Activated CD4-positive, alpha-beta T cell treated with anti-CD3 and anti-CD28 coated beads, Interleukin-2, amount 10 ng/mL, durations not matched to agents 24 days and 14 days (primary cell): ENCODE measurements at regions not wholly inside any gene's neighbourhood (a gene's known extent, or its start where the extent isn't known, plus 50 kb on each side); places are given as distances from the start of the nearest gene placed in this dataset.

Experiments
- DNase-seq: peaks from one replicate; pipeline ENCODE4 v3.0.0; 2022
- H3K27ac Mint-ChIP-seq: one replicate; pipeline ENCODE4 v1.8.0; 2022; ENCODE audit warnings: mild to moderate bottlenecking, mixed read lengths
- H3K27me3 Mint-ChIP-seq: one replicate; pipeline ENCODE4 v1.8.0; 2022; ENCODE audit warnings: mixed read lengths
- H3K36me3 Mint-ChIP-seq: one replicate; pipeline ENCODE4 v1.8.0; 2022; ENCODE audit warnings: low read depth, mild to moderate bottlenecking, mixed read lengths
- H3K4me1 Mint-ChIP-seq: one replicate; pipeline ENCODE4 v1.8.0; 2021; ENCODE audit warnings: mixed read lengths
- H3K4me3 Mint-ChIP-seq: one replicate; pipeline ENCODE4 v1.8.0; 2022; ENCODE audit warnings: mild to moderate bottlenecking, moderate library complexity, mixed read lengths
- H3K9me3 Mint-ChIP-seq: one replicate; pipeline ENCODE4 v1.8.0; 2021; ENCODE audit warnings: mixed read lengths
- intact Hi-C: fragments of 100-400 bp; cut with micrococcal nuclease; formaldehyde crosslinking; loops from one replicate; pipeline ENCODE4 v1.15.1; 2023

DNA sequence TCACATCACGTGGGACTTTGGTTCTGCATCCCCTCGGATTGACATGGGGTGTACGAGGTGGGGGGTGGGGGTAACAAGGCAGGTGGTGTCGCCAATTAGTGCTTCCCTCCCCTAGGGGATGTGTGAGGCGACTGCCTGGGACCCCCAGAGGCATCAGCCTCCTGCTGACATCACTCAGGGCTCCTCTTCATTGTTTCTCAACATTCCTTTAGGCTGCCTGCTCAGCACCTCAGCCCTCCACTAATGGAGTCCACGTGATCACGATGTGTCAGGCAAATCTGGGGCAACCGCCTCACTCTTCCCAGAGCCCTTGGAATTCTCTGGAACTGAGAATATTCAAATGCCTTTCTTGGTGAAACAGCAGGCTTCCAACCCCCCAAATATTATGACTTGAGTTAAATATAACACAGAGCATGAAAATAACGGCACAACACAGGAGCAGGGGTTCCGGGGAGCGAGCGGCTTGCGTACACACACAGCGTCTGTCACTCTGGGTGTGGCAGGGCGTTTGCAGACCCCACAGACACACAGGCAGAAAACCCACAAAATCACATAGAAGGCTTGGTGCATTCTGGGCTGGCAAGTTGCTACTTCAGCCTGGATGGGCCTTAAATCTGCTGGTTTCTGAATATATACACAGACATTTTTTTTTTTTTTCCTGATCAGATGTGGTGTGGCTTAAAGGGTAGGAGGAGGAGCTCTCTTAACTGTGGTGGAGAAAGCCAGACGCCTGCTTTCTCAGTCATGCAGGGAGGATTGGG is 170.1 kb upstream of the CADM1 start:
- Mint-ChIP-seq H3K27ac (no peak overlapping the region), H3K4me3 (no peak overlapping the region), H3K4me1 (no peaks in the 10 kb centered on the region), H3K27me3 (no peaks in the 10 kb centered on the region), H3K36me3 (no peaks in the 10 kb centered on the region), H3K9me3 (no peaks in the 10 kb centered on the region)
- DNase-seq, result no peak
- intact Hi-C loops, result no loop called here

DNA sequence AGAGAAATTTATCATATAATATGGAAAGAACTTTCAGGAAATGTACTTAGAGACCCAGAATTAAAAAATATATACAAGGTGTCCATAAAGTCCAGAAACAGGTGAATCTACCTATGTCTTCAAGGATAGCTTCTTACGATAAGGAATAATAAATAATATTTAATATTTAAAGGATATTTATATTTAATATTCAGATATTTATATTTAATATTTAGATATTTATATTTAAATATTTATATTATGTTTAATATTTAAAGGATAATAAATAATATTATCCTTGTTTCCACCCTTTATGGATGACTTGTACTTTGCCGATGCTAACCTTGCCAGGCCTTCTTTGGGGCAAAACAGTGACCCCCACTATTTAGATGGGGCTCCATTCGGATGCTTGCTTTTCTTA is 169.5 kb upstream of the CADM1 start:
- Mint-ChIP-seq H3K27me3 (no peaks in the 10 kb centered on the region), H3K4me1 (no peaks in the 10 kb centered on the region), H3K36me3 (no peaks in the 10 kb centered on the region), H3K9me3 (no peaks in the 10 kb centered on the region), H3K27ac (no peak overlapping the region), H3K4me3 (no peak overlapping the region)
- intact Hi-C loops, result no loop called here
- DNase-seq, result no peak

DNA sequence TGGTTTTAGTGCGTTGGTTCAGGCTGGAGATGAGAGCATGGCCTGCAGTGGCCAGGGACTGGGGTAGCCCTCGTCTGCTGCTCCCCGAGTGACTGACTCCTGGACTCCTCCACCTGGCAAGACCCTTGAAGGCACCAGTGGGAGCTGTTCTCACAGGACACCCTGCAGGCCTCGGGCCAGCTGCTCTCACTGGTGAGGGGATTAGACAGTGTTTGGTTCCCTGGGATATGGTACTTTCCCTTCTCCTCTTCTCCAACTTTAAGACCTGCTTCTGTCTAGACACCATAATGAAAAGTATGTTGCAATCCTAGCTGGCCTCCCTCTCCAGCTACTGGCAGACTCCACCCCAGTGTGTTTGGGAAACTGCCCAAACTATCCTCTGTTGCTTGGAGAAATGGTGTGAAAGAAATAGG is 168.8 kb upstream of the CADM1 start:
- intact Hi-C loops, result no loop called here
- H3K36me3 Mint-ChIP-seq, result no peaks in the 10 kb centered on the region
- H3K27ac Mint-ChIP-seq, result no peak overlapping the region
- no peak for DNase-seq
- H3K4me3 Mint-ChIP-seq, result no peak overlapping the region
- H3K9me3 Mint-ChIP-seq, result no peaks in the 10 kb centered on the region
- no peaks in the 10 kb centered on the region for H3K4me1 Mint-ChIP-seq
- H3K27me3 Mint-ChIP-seq, result no peaks in the 10 kb centered on the region

DNA sequence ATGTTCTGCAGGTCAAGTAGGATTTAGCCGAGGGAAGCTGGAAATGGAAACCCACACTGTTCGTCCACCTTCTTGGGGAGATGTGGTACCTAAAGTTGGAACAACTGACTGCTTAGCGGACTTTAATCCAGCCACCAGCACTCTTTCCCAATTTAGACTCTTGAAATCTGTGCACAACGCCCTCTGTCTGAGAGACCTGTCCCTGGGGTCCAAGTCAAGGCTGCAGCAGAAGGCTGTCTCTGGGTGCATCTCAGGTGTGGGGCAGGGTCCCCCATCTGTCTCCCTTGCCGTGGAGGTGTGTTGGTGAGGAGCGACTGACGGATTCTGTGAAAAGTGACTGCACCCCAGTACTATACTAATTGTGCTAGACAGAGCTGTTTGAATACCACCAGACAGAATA is 168.2 kb upstream of the CADM1 start:
- no peak overlapping the region for H3K27ac Mint-ChIP-seq
- no peaks in the 10 kb centered on the region for H3K4me1 Mint-ChIP-seq
- DNase-seq, result no peak
- no peak overlapping the region for H3K4me3 Mint-ChIP-seq
- intact Hi-C loops, result no loop called here
- H3K27me3 Mint-ChIP-seq, result no peaks in the 10 kb centered on the region
- no peaks in the 10 kb centered on the region for H3K36me3 Mint-ChIP-seq
- H3K9me3 Mint-ChIP-seq, result no peaks in the 10 kb centered on the region

DNA sequence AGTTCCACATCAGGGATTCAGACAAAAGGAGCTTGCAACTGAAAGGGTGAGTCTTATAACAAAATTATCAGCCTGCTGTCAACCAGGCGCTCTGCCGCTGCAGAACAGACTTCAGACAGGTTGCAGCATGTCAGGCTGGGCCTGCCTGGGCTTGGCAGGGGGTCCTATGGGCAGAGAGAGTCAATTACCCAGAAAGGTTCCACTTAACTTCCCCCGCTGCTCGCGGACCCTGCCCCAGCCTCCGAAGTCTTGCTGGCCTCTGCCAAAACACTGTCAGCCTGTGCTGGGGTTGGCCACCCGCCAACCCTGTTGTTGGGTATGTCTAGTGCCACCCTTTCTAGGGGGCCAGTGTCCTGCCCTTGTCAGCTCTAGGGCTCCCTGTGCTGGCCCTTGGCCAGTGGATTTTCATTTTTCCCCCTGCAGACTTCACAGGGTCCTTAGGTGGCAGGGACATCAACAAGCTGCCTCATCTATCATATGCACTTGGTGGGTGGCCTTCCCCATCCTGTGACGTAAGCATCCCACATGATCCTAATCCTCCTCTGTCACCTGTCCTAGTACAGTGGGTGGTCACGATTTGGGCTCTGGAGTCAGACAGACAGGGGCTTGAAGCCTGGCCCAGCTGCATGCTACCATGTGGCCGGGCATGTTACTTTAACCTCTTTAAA is 166.5 kb upstream of the CADM1 start:
- Mint-ChIP-seq H3K27ac (no peak overlapping the region), H3K4me1 (no peaks in the 10 kb centered on the region), H3K36me3 (no peaks in the 10 kb centered on the region), H3K9me3 (no peaks in the 10 kb centered on the region), H3K4me3 (no peak overlapping the region), H3K27me3 (no peaks in the 10 kb centered on the region)
- intact Hi-C loops, result no loop called here
- no peak for DNase-seq

DNA sequence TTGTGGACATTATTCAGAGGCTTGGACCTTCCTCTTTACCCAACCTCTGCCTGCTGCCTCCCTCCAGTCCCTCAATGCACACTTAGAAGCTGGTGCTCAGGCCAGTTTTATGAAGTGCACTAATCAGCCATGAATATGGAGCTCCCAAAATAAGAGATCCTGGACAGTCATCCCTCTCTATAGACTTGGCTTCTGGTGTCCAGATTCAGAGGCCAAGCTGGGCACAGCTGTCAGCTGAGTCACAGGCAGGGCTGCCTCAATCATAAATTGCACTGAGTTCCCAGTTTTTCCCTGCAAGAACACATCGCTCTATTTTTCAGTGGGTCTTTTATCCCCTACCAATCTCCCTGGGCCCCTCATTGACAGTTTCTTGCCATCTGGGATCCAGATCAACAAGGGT is 161.7 kb upstream of the CADM1 start:
- H3K36me3 Mint-ChIP-seq, result no peaks in the 10 kb centered on the region
- no peak overlapping the region for H3K27ac Mint-ChIP-seq
- H3K4me3 Mint-ChIP-seq, result no peak overlapping the region
- no peaks in the 10 kb centered on the region for H3K9me3 Mint-ChIP-seq
- H3K27me3 Mint-ChIP-seq, result peaks cover 3% of the 10 kb centered on the region
- no peak for DNase-seq
- intact Hi-C loops, result no loop called here
- no peaks in the 10 kb centered on the region for H3K4me1 Mint-ChIP-seq

DNA sequence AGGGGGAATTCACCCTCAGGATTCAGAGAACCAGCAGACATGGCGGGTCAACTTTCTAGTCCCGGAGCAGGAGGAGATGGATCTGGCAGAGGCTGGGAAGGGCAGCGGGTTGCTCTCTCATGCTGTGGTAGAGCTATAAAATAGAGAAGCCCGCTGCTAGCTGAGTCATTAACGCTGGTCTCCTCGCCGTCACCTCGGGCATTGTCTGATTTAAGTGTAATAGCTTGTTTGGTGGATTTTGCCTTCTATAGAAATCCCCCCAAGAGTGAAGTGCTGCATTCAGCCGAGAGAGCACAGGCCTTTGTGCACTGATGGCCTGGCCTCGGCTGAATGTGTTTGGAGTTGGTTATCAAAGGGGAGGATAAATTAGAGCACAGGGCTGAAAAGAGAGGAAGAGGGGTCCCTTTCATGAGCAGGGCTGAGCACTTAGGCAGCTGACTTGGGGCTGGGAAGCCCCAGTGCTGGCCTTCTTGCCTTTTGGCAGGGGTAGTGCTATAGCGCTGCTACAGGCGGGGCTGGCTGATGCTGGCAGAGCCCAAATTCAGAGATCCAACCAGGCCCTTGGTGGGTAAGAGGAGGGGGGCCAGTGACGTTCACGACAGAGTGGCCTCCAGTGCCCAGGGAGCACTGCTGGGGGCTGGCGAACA is 161.1 kb upstream of the CADM1 start:
- DNase-seq, result no peak
- H3K27me3 Mint-ChIP-seq, result peaks cover 10% of the 10 kb centered on the region
- H3K4me3 Mint-ChIP-seq, result no peak overlapping the region
- H3K36me3 Mint-ChIP-seq, result no peaks in the 10 kb centered on the region
- H3K4me1 Mint-ChIP-seq, result no peaks in the 10 kb centered on the region
- no peaks in the 10 kb centered on the region for H3K9me3 Mint-ChIP-seq
- H3K27ac Mint-ChIP-seq, result no peak overlapping the region
- intact Hi-C loops, result no loop called here

DNA sequence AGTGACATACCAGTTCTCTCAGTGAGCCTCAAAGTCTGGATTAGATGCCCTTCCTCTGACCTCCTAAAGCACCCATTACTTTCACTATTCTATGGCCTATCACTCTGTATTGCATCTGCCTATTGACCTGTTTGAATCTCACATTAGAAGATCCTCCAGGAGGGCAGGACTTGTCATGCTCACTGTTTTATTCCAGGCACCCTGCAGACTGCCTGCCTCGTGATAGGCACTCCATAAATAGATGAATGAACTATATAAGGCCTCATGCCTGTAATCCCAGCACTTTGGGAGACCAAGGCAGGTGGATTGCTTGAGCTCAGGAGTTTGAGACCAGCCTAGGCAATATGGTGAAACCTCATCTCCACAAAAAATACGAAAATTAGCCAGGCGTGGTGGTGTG is 160.1 kb upstream of the CADM1 start:
- intact Hi-C loops, result no loop called here
- no peak overlapping the region for H3K27ac Mint-ChIP-seq
- H3K4me3 Mint-ChIP-seq, result no peak overlapping the region
- no peaks in the 10 kb centered on the region for H3K36me3 Mint-ChIP-seq
- H3K27me3 Mint-ChIP-seq, result peaks cover 18% of the 10 kb centered on the region
- H3K4me1 Mint-ChIP-seq, result no peaks in the 10 kb centered on the region
- H3K9me3 Mint-ChIP-seq, result no peaks in the 10 kb centered on the region
- no peak for DNase-seq

DNA sequence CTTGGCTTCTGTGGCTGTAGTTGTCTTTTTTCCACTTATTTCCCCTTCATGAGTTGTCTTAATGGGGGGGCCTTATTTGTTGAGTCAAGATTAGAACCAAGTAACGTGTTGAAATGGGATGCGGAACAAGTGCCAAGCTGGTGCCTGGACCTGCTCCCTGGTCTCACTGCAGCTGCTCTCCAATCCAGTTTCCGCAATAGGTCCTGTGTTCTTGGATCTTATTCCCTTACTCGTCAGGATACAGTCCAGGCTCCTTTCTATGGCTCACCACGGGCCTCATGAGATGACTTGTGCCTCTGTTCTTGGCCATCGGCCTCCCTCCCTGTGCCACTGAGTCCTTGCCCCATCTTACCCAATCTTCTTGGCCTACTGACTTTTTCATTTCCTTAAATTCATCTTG is 159.6 kb upstream of the CADM1 start:
- intact Hi-C loops, result no loop called here
- no peaks in the 10 kb centered on the region for H3K4me1 Mint-ChIP-seq
- no peaks in the 10 kb centered on the region for H3K36me3 Mint-ChIP-seq
- no peaks in the 10 kb centered on the region for H3K9me3 Mint-ChIP-seq
- H3K27me3 Mint-ChIP-seq, result peaks cover 22% of the 10 kb centered on the region
- H3K27ac Mint-ChIP-seq, result no peak overlapping the region
- no peak overlapping the region for H3K4me3 Mint-ChIP-seq
- no peak for DNase-seq

DNA sequence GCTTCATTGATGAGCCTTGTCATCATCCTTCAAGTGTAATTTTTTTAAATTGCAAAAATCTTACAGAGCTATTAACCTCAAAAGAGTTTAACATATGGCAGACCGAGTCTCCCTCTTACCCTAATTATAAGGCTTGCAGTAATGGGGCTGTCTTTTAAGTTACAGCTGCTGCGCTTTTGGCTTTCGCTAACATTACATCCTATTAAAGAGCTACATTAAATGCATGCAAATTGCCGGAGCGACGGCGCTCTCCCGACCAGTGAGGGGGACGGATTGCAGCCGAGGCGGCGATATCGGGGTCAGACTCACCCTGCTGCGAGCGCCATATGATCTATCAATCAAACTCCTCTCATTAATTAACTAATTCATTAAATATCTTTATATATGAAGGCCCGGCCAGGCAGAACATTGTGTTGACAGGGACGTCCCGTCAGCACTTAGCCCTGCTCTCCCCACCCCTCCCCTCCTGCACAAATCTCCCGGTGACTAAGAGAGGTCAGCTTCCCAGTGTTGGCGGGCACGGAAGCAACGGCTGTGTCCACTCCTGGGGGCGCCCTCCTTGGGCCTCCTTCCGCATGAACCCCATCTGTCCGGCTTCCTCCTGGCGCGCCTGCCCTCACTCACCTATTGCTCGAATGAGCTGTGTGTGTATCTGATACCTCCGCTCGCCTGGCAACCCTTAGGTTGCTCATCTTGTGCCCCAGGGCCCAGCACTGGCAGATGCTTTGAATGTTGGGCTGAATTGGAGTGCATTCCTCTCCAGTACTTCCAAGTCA is 156.0 kb upstream of the CADM1 start:
- intact Hi-C loops, result no loop called here
- peaks cover 30% of the 10 kb centered on the region for H3K27me3 Mint-ChIP-seq

DNA sequence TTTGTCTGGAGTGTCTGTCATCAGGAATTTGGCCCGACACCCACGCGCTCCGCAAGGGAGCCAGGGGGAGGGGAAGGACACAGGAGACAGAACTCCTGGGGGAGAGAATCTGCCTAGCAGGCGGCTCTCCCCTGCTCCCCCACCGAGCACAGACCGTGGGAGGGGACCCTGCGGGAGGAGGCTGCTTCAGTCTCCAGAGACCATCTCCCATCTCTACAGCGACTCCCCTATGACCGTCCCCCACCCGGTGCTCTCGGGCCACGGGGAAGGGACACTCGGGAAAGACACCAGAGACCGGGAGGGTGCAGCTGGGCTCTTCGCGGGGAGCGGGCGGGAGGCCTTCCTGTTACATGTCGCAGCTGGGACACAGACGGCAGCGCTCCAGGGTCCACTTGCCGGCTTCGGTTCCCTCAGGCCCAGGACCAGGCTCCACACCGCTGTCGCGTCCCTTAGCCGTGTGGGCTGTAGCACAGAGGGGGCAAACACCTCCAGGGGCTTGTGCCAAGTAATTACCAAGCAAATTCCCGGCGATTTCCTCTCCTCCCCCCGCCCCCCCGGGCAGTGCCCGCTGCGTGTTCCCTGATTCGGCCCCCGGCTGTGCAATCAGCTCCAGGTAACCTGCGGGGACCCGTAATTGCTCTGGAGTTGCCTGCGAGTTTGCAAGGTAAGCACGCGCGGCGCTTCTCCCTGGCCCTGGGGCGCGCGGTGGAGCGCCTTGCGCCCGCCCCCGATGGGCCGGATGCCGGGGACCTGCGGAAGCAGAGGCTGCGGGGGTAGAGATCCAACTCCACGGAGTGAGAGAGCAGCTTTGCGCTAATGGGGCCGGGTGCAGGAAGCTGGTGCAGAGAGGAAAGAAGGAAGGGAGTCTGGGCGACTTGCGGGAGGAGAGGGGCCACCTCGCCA is 155.1 kb upstream of the CADM1 start:
- intact Hi-C loops, result no loop called here
- no peak overlapping the region for H3K27ac Mint-ChIP-seq
- H3K4me1 Mint-ChIP-seq, result no peaks in the 10 kb centered on the region
- H3K4me3 Mint-ChIP-seq, result no peak overlapping the region
- H3K27me3 Mint-ChIP-seq, result peaks cover 30% of the 10 kb centered on the region
- no peaks in the 10 kb centered on the region for H3K36me3 Mint-ChIP-seq
- DNase-seq, result no peak
- H3K9me3 Mint-ChIP-seq, result no peaks in the 10 kb centered on the region

More for the DNA sequence above, 156.0 kb upstream of the CADM1 start:
- H3K27ac Mint-ChIP-seq, result no peak overlapping the region
- H3K36me3 Mint-ChIP-seq, result no peaks in the 10 kb centered on the region
- no peak for DNase-seq
- no peaks in the 10 kb centered on the region for H3K9me3 Mint-ChIP-seq
- H3K4me3 Mint-ChIP-seq, result no peak overlapping the region
- no peaks in the 10 kb centered on the region for H3K4me1 Mint-ChIP-seq

DNA sequence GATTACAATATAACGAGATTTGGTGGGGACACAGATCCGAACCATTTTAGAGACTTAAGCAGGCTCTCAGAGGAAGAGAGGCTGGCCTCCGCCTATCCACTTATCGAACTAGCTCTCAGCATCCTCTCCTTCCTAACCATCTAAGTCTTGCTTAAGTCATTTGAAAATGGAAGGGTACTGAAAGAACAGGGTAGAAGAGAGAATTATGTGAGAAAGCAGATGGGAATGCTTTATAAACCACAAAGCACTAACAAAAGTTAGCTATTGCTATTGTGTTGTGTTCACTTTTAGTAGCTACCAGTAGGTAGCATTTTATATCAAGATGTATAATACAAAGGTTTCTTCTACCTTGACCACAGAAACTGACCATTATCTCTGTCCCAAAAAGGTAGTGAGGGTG is 153.4 kb upstream of the CADM1 start:
- H3K36me3 Mint-ChIP-seq, result no peaks in the 10 kb centered on the region

DNA sequence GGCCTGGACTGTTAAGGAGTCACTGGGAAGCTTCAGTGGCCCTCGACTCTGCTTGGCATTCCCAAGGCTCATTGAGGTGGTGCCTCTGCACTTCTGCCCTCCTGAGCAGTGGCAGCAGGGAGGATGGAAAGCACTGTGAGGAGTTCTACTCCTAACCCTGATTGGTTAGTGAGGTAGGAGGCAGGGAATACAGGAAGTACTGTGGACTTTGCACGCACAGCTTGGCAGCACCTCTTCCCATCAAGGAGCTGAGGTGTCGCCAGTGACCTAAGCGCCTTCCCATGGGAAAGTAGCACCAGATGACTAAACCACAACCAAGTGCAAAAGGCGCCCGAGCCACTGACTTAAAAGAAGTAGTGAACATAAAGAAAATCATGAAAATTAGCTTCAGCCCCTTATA is 152.5 kb upstream of the CADM1 start:
- peaks cover 28% of the 10 kb centered on the region for H3K27me3 Mint-ChIP-seq
- intact Hi-C loops, result no loop called here
- H3K9me3 Mint-ChIP-seq, result no peaks in the 10 kb centered on the region
- no peaks in the 10 kb centered on the region for H3K36me3 Mint-ChIP-seq
- DNase-seq, result no peak
- H3K4me1 Mint-ChIP-seq, result no peaks in the 10 kb centered on the region
- H3K27ac Mint-ChIP-seq, result no peak overlapping the region
- H3K4me3 Mint-ChIP-seq, result no peak overlapping the region

More for the DNA sequence above, 153.4 kb upstream of the CADM1 start:
- intact Hi-C loops, result no loop called here
- Mint-ChIP-seq H3K27ac (no peak overlapping the region), H3K4me1 (no peaks in the 10 kb centered on the region), H3K27me3 (peaks cover 29% of the 10 kb centered on the region), H3K9me3 (no peaks in the 10 kb centered on the region), H3K4me3 (no peak overlapping the region)
- DNase-seq, result no peak
